ENCODE measurements at regions not wholly inside any gene's neighbourhood (a gene's known extent, or its start where the extent isn't known, plus 50 kb on each side); places are given as distances from the start of the nearest gene placed in this dataset.

- Histone ChIP-seq H4K20me1 (ENCODE audit: insufficient read depth, poor library complexity, severe bottlenecking) (no peaks in the 10 kb centered on the region), H3K9me2 (replicated peaks; ENCODE audit: insufficient read depth) (no peaks in the 10 kb centered on the region), H3K79me2 (no peaks in the 10 kb centered on the region), H3K4me3 (no peak overlapping the region), H3K4me2 (no peak overlapping the region), H3K4me1 (ENCODE audit: insufficient read depth) (peaks cover under 1% of the 10 kb centered on the region), H3K36me3 (replicated peaks; ENCODE audit: insufficient read depth, low read depth) (no peaks in the 10 kb centered on the region), H2AFZ (no peak overlapping the region), H3K27me3 (no peaks in the 10 kb centered on the region), H3K9me3 (ENCODE audit: low read depth) (no peaks in the 10 kb centered on the region), H3K27ac (no peak overlapping the region)
- 77% methylated on average over 2 of the region's 2 CpGs for WGBS (ENCODE audit: low lambda C conversion rate, missing lambda C conversion rate)
- no peak for TF ChIP-seq EZH2phosphoT487 (IDR thresholded peaks at IDR 0.05; ENCODE audit: low read depth, severe bottlenecking, unreplicated experiment)
- TF ChIP-seq, protein P1, sequence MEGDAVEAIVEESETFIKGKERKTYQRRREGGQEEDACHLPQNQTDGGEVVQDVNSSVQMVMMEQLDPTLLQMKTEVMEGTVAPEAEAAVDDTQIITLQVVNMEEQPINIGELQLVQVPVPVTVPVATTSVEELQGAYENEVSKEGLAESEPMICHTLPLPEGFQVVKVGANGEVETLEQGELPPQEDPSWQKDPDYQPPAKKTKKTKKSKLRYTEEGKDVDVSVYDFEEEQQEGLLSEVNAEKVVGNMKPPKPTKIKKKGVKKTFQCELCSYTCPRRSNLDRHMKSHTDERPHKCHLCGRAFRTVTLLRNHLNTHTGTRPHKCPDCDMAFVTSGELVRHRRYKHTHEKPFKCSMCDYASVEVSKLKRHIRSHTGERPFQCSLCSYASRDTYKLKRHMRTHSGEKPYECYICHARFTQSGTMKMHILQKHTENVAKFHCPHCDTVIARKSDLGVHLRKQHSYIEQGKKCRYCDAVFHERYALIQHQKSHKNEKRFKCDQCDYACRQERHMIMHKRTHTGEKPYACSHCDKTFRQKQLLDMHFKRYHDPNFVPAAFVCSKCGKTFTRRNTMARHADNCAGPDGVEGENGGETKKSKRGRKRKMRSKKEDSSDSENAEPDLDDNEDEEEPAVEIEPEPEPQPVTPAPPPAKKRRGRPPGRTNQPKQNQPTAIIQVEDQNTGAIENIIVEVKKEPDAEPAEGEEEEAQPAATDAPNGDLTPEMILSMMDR (IDR thresholded peaks at IDR 0.05; ENCODE audit: poor library complexity): no peak
- TF ChIP-seq EZH2 (IDR thresholded peaks at IDR 0.05; ENCODE audit: borderline replicate concordance): no peak
- no peak for DNase-seq (ENCODE audit: low spot score)
These were observed 670.8 kb downstream of the PCDH17 start for GRCh38 chr13:58302349-58302748.

DNA sequence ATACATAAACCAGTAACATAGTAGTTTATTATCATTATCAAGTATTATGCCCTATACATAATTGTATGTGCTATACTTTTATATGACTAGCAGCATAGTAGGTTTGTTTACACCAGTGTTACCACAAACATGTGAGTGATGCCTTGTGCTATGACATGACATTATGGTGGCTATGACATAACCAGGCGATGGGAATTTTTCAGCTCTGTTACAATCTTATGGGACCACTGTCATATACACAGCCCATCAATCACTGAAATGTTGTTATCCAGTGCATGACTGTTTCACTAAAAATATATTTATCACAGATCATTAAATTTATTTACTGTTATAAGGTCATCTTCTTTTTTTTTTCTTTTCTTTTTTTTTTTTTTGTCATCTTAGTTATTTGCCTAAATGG is 674.5 kb downstream of the PCDH17 start:
- no peaks in the 10 kb centered on the region for H4K20me1 ChIP-seq (ENCODE audit: insufficient read depth, poor library complexity, severe bottlenecking)
- H3K4me1 ChIP-seq (ENCODE audit: insufficient read depth): no peaks in the 10 kb centered on the region
- H3K27ac ChIP-seq: no peak overlapping the region
- no peak overlapping the region for H3K4me3 ChIP-seq
- WGBS (ENCODE audit: low lambda C conversion rate, missing lambda C conversion rate): 93% methylated on average over 1 of the region's 1 CpG
- H2AFZ ChIP-seq: no peak overlapping the region
- no peak overlapping the region for H3K4me2 ChIP-seq
- H3K9me2 ChIP-seq (replicated peaks; ENCODE audit: insufficient read depth): no peaks in the 10 kb centered on the region
- no peak for DNase-seq (ENCODE audit: low spot score)
- H3K27me3 ChIP-seq: no peaks in the 10 kb centered on the region
- TF ChIP-seq EZH2 (IDR thresholded peaks at IDR 0.05; ENCODE audit: borderline replicate concordance) (no peak), EZH2phosphoT487 (IDR thresholded peaks at IDR 0.05; ENCODE audit: low read depth, severe bottlenecking, unreplicated experiment) (no peak)
- TF ChIP-seq, protein P1 (IDR thresholded peaks at IDR 0.05; ENCODE audit: poor library complexity): no peak
- H3K36me3 ChIP-seq (replicated peaks; ENCODE audit: insufficient read depth, low read depth): no peaks in the 10 kb centered on the region
- no peaks in the 10 kb centered on the region for H3K79me2 ChIP-seq
- no peaks in the 10 kb centered on the region for H3K9me3 ChIP-seq (ENCODE audit: low read depth)

DNA sequence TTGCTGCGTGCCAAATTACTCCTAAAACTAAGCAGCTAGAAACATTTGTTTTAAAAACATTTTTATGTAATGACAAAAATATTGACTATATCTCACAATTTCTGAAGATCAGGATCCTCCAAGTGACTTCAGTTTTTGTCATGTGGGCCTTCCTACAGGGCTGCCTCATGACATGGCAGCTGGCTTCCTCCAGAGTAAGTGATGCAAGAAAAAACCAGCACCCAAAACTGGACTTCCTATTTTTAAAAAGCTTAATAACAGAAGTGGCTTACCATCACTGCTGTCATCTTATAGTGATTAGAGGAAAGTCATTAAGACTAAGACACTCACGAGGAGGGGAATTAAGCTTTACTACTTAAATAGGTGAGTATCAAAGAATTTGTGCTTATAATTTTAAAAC is 681.7 kb downstream of the PCDH17 start:
- Histone ChIP-seq H3K9me2 (replicated peaks; ENCODE audit: insufficient read depth) (no peaks in the 10 kb centered on the region), H3K27ac (no peak overlapping the region), H3K9me3 (ENCODE audit: low read depth) (no peaks in the 10 kb centered on the region), H3K36me3 (replicated peaks; ENCODE audit: insufficient read depth, low read depth) (no peaks in the 10 kb centered on the region), H3K4me2 (no peak overlapping the region), H3K4me3 (no peak overlapping the region), H3K79me2 (no peaks in the 10 kb centered on the region), H3K4me1 (ENCODE audit: insufficient read depth) (no peaks in the 10 kb centered on the region), H3K27me3 (no peaks in the 10 kb centered on the region), H4K20me1 (ENCODE audit: insufficient read depth, poor library complexity, severe bottlenecking) (no peaks in the 10 kb centered on the region), H2AFZ (no peak overlapping the region)
- TF ChIP-seq, protein P1 (IDR thresholded peaks at IDR 0.05; ENCODE audit: poor library complexity): no peak
- TF ChIP-seq EZH2 (IDR thresholded peaks at IDR 0.05; ENCODE audit: borderline replicate concordance) (no peak), EZH2phosphoT487 (IDR thresholded peaks at IDR 0.05; ENCODE audit: low read depth, severe bottlenecking, unreplicated experiment) (no peak)
- DNase-seq (ENCODE audit: low spot score): no peak
- 80% methylated on average over 2 of the region's 2 CpGs for WGBS (ENCODE audit: low lambda C conversion rate, missing lambda C conversion rate)

All from hepatocyte (in vitro differentiated cells).